ENCODE measurements at regions not wholly inside any gene's neighbourhood (a gene's known extent, or its start where the extent isn't known, plus 50 kb on each side); places are given as distances from the start of the nearest gene placed in this dataset.

- Histone ChIP-seq H3K27ac (no peak overlapping the region), H3K9me3 (no peaks in the 10 kb centered on the region), H3K4me1 (peaks cover 0 to 12% (median 4%) of the 10 kb centered on the region in 4 donors), H3K27me3 (no peaks in the 10 kb centered on the region), H3K36me3 (no peaks in the 10 kb centered on the region), H3K4me3 (no peak overlapping the region)
- 81 to 82% (median 82%) methylated on average over 3 of the region's 3 CpGs for WGBS, 5 donors
- DNase-seq, result no peak
- TF ChIP-seq POLR2A (IDR thresholded peaks at IDR 0.05) (no peak), POLR2AphosphoS5 (IDR thresholded peaks at IDR 0.05) (no peak), EP300 (IDR thresholded peaks at IDR 0.05) (no peak), CTCF (IDR thresholded peaks at IDR 0.05) (no peak)
- intact Hi-C loops (cut with DNase I; ENCODE audit: low total_unique reads), result no loop called here
These were observed 58.9 kb upstream of the ARHGAP32 start for GRCh38 chr11:129251067-129251466.

- no peak for TF ChIP-seq POLR2AphosphoS5 (IDR thresholded peaks at IDR 0.05)
- no peak for TF ChIP-seq POLR2A (IDR thresholded peaks at IDR 0.05)
- no peak for TF ChIP-seq CTCF (IDR thresholded peaks at IDR 0.05)
- TF ChIP-seq EP300 (IDR thresholded peaks at IDR 0.05), result no peak
- DNase-seq, result no peak
- intact Hi-C loops (cut with DNase I; ENCODE audit: low total_unique reads), result no loop called here
These were observed 57.8 kb upstream of the ARHGAP32 start for GRCh38 chr11:129249923-129250322.

GRCh38 chr11:129249351-129249750 is 57.2 kb upstream of the ARHGAP32 start:
- no peaks in the 10 kb centered on the region for H3K9me3 ChIP-seq
- intact Hi-C loops (cut with DNase I; ENCODE audit: low total_unique reads), result no loop called here
- no peaks in the 10 kb centered on the region for H3K27me3 ChIP-seq
- H3K4me3 ChIP-seq, result no peak overlapping the region
- DNase-seq, result no peak
- H3K4me1 ChIP-seq, result peaks cover 0 to 12% (median 4%) of the 10 kb centered on the region in 4 donors
- H3K36me3 ChIP-seq, result no peaks in the 10 kb centered on the region
- H3K27ac ChIP-seq, result no peak overlapping the region
- WGBS, 5 donors, result 76 to 97% (median 87%) methylated on average over 4 of the region's 4 CpGs
- TF ChIP-seq POLR2AphosphoS5 (IDR thresholded peaks at IDR 0.05), result no peak
- TF ChIP-seq EP300 (IDR thresholded peaks at IDR 0.05), result no peak
- TF ChIP-seq POLR2A (IDR thresholded peaks at IDR 0.05), result no peak
- no peak for TF ChIP-seq CTCF (IDR thresholded peaks at IDR 0.05)

More at GRCh38 chr11:129249923-129250322, 57.8 kb upstream of the ARHGAP32 start:
- Histone ChIP-seq H3K9me3 (no peaks in the 10 kb centered on the region), H3K36me3 (no peaks in the 10 kb centered on the region), H3K4me1 (peaks cover 0 to 12% (median 4%) of the 10 kb centered on the region in 4 donors), H3K4me3 (no peak overlapping the region), H3K27ac (no peak overlapping the region), H3K27me3 (no peaks in the 10 kb centered on the region)
- WGBS, 5 donors, result 95 to 98% (median 97%) methylated on average over 2 of the region's 2 CpGs

- TF ChIP-seq CTCF (IDR thresholded peaks at IDR 0.05) (no peak), POLR2A (IDR thresholded peaks at IDR 0.05) (no peak), EP300 (IDR thresholded peaks at IDR 0.05) (no peak), POLR2AphosphoS5 (IDR thresholded peaks at IDR 0.05) (no peak)
- 40 to 55% (median 49%) methylated on average over 4 of the region's 4 CpGs for WGBS, 5 donors
- H3K36me3 ChIP-seq, result no peaks in the 10 kb centered on the region
- no peaks in the 10 kb centered on the region for H3K9me3 ChIP-seq
- H3K4me1 ChIP-seq, result peaks cover 0 to 12% (median 4%) of the 10 kb centered on the region in 4 donors
- no peak overlapping the region for H3K4me3 ChIP-seq
- H3K27me3 ChIP-seq, result no peaks in the 10 kb centered on the region
- DNase-seq, result no peak
- intact Hi-C loops (cut with DNase I; ENCODE audit: low total_unique reads), result no loop called here
- H3K27ac ChIP-seq, result no peak overlapping the region
These were observed 56.5 kb upstream of the ARHGAP32 start for GRCh38 chr11:129248618-129249017.

Measured in stomach (tissue), 8 donors.